Fibroblast of pulmonary artery (primary cell): ENCODE measurements at regions not wholly inside any gene's neighbourhood (a gene's known extent, or its start where the extent isn't known, plus 50 kb on each side); places are given as distances from the start of the nearest gene placed in this dataset.

Experiments
- DNase-seq: peaks from one replicate; pipeline ENCODE4 v3.0.0-alpha.2; 2010; ENCODE audit warnings: low read depth
- H3K4me3 ChIP-seq: replicated peaks from 2 replicates; pipeline ENCODE4 v1.5.1; 2011; ENCODE audit warnings: low read depth, mild to moderate bottlenecking, control low read depth, low read length, moderate library complexity
- CTCF ChIP-seq: IDR thresholded peaks from 2 replicates; pipeline ENCODE4 v1.5.1; 2011; ENCODE audit warnings: mild to moderate bottlenecking, control low read depth, low read length, inconsistent platforms; ENCODE audit errors: missing control alignments

GRCh38 chr2:76512201-76512820 lies 801.6 kb upstream of the GCFC2 start:
- no peak overlapping the region for H3K4me3 ChIP-seq
- DNase-seq, result no peak
- no peak for TF ChIP-seq CTCF

GRCh38 chr2:76506538-76506937 lies 795.8 kb upstream of the GCFC2 start:
- TF ChIP-seq CTCF, result no peak
- no peak for DNase-seq
- H3K4me3 ChIP-seq, result no peak overlapping the region

- no peak for TF ChIP-seq CTCF
- DNase-seq, result no peak
- H3K4me3 ChIP-seq, result no peak overlapping the region
Measured at GRCh38 chr2:76501641-76502040, 790.9 kb upstream of the GCFC2 start.

- DNase-seq, result no peak
- TF ChIP-seq CTCF, result no peak
Measured at GRCh38 chr2:76498360-76498759, 787.6 kb upstream of the GCFC2 start.

GRCh38 chr2:76491503-76491902 lies 780.8 kb upstream of the GCFC2 start:
- no peak overlapping the region for H3K4me3 ChIP-seq
- no peak for DNase-seq
- no peak for TF ChIP-seq CTCF

More at GRCh38 chr2:76498360-76498759, 787.6 kb upstream of the GCFC2 start:
- no peak overlapping the region for H3K4me3 ChIP-seq

- DNase-seq, result no peak
- no peak overlapping the region for H3K4me3 ChIP-seq
- TF ChIP-seq CTCF, result no peak
Measured at GRCh38 chr2:76478266-76479035, 767.7 kb upstream of the GCFC2 start.
